H1 (cell line): ENCODE measurements at regions not wholly inside any gene's neighbourhood (a gene's known extent, or its start where the extent isn't known, plus 50 kb on each side); places are given as distances from the start of the nearest gene placed in this dataset.

ENCODE experiments used
- CTCF ChIA-PET: fragments of 300-600 bp; sonication (Branson Sonifier 250); formaldehyde crosslinking; loops from one replicate; lab custom pipeline; 2021; ENCODE audit not compliant: partially characterized antibody; lab: Charles Lee
- POLR2A ChIA-PET: fragments of 300-600 bp; sonication (Branson Sonifier 250); formaldehyde crosslinking; loops from one replicate; lab custom pipeline; 2021; ENCODE audit warnings: inconsistent platforms; ENCODE audit not compliant: partially characterized antibody; lab: Charles Lee
- DNase-seq, 2 experiments: peaks; one replicate each; pipeline versions ENCODE4 v3.0.0 to v3.0.0-alpha.2; 2010 to 2022; ENCODE audit warnings: low spot score in 2 of 2, low read depth in 1 of 2, mixed read lengths in 1 of 2
- FAIRE-seq: peaks from 2 replicates; lab custom pipeline; 2011; peaks lifted over from hg19 to GRCh38; lab: Jason Lieb, UNC
- H2AFZ ChIP-seq: 2 replicates; pipeline ENCODE4 v1.8.1; 2012; ENCODE audit warnings: low read length, inconsistent platforms
- H2AK5ac ChIP-seq: 2 replicates; pipeline ENCODE4 v1.6.1; 2013; ENCODE audit warnings: low read depth, low read length
- H2BK120ac ChIP-seq: replicated peaks from 2 replicates; pipeline ENCODE3; 2013; ENCODE audit warnings: low read depth, low read length, inconsistent platforms
- H2BK12ac ChIP-seq: 2 replicates; pipeline ENCODE4 v1.6.1; 2013; ENCODE audit warnings: low read depth, low read length
- H2BK15ac ChIP-seq: 2 replicates; pipeline ENCODE4 v1.6.1; 2013; ENCODE audit warnings: low read length
- H2BK20ac ChIP-seq: 2 replicates; pipeline ENCODE4 v1.6.1; 2013; ENCODE audit warnings: low read length
- H2BK5ac ChIP-seq: 2 replicates; pipeline ENCODE4 v1.6.1; 2013; ENCODE audit warnings: low read depth, low read length
- H3K14ac ChIP-seq: 2 replicates; pipeline ENCODE4 v1.6.1; 2013; ENCODE audit warnings: inconsistent platforms; ENCODE audit not compliant: insufficient read length
- H3K18ac ChIP-seq: 2 replicates; pipeline ENCODE4 v1.6.1; 2013; ENCODE audit warnings: low read length; ENCODE audit errors: extremely low read depth
- H3K23ac ChIP-seq: 2 replicates; pipeline ENCODE4 v1.6.1; 2013; ENCODE audit warnings: inconsistent platforms; ENCODE audit not compliant: insufficient read length
- H3K23me2 ChIP-seq: 2 replicates; pipeline ENCODE4 v1.6.1; 2013; ENCODE audit warnings: low read depth, low read length
- H3K27ac ChIP-seq: 2 replicates; pipeline ENCODE4 v1.6.1; 2011; ENCODE audit warnings: low read depth, low read length, inconsistent platforms
- H3K27me3 ChIP-seq, 4 experiments: replicated peaks in 1 of 4; 1 replicate in 1 of 4; 2 replicates in 3 of 4; pipeline versions ENCODE4 v1.6.1 to v1.8.1; 2011 to 2013; ENCODE audit warnings: low read length in 3 of 4, mild to moderate bottlenecking in 3 of 4, inconsistent platforms in 2 of 4, mixed read lengths in 2 of 4, moderate library complexity in 1 of 4; ENCODE audit not compliant: control insufficient read depth in 3 of 4, insufficient read depth in 3 of 4; ENCODE audit errors: extremely low read depth in 1 of 4
- H3K36me3 ChIP-seq, 4 experiments: 2 replicates each; pipeline versions ENCODE4 v1.6.1 to v1.8.1; 2011 to 2013; ENCODE audit warnings: mild to moderate bottlenecking in 4 of 4, low read length in 3 of 4, moderate library complexity in 2 of 4, control low read depth in 1 of 4, inconsistent platforms in 1 of 4; ENCODE audit not compliant: insufficient read depth in 4 of 4, control insufficient read depth in 2 of 4
- H3K4ac ChIP-seq: replicated peaks from 2 replicates; pipeline ENCODE3; 2013; ENCODE audit warnings: low read length, low read depth, mixed read lengths, inconsistent platforms; ENCODE audit not compliant: insufficient read length
- H3K4me1 ChIP-seq, 4 experiments: replicated peaks in 1 of 4; 1 replicate in 1 of 4; 2 replicates in 3 of 4; pipeline versions ENCODE4 v1.6.1 to v1.8.1; 2011 to 2013; ENCODE audit warnings: low read length in 3 of 4, inconsistent platforms in 2 of 4, mixed read lengths in 1 of 4; ENCODE audit not compliant: insufficient read depth in 4 of 4, control insufficient read depth in 3 of 4
- H3K4me2 ChIP-seq, 2 experiments: 2 replicates each; pipeline versions ENCODE4 v1.6.1 to v1.8.1; 2011 to 2013; ENCODE audit warnings: low read depth in 2 of 2, low read length in 2 of 2, control low read depth in 1 of 2, inconsistent platforms in 1 of 2, mild to moderate bottlenecking in 1 of 2; ENCODE audit not compliant: insufficient read depth in 1 of 2
- H3K4me3 ChIP-seq, 4 experiments: fragments of 200-600, 300-600 bp in 1 of 4; sonication (generic), shearing (Covaris generic), sonication (Bioruptor Twin) in 1 of 4; 2 replicates each; pipeline versions ENCODE4 v1.5.1 to v1.8.1; 2011 to 2016; ENCODE audit warnings: low read length in 4 of 4, low read depth in 3 of 4, control low read depth in 2 of 4, inconsistent platforms in 2 of 4, mild to moderate bottlenecking in 2 of 4, mixed read lengths in 1 of 4, moderate library complexity in 1 of 4; ENCODE audit not compliant: insufficient read depth in 2 of 4; ENCODE audit errors: extremely low read depth in 1 of 4
- H3K56ac ChIP-seq: replicated peaks from 2 replicates; pipeline ENCODE3; 2013; ENCODE audit warnings: low read depth, mild to moderate bottlenecking, mixed read lengths, low read length, inconsistent platforms; ENCODE audit not compliant: insufficient read length
- H3K79me1 ChIP-seq: 2 replicates; pipeline ENCODE4 v1.6.1; 2013; ENCODE audit warnings: low read depth, low read length, control low read depth
- H3K79me2 ChIP-seq, 2 experiments: 2 replicates each; pipeline versions ENCODE4 v1.6.1 to v1.8.1; 2012 to 2013; ENCODE audit warnings: low read length in 2 of 2, mild to moderate bottlenecking in 2 of 2, inconsistent platforms in 1 of 2; ENCODE audit not compliant: insufficient read depth in 2 of 2, control insufficient read depth in 1 of 2
- H3K9ac ChIP-seq, 4 experiments: replicated peaks in 1 of 4; 1 replicate in 1 of 4; 2 replicates in 3 of 4; pipeline versions ENCODE4 v1.6.1 to v1.8.1; 2011 to 2013; ENCODE audit warnings: low read depth in 3 of 4, low read length in 3 of 4, control low read depth in 2 of 4, mild to moderate bottlenecking in 2 of 4, moderate library complexity in 2 of 4, inconsistent platforms in 1 of 4; ENCODE audit errors: extremely low read depth in 1 of 4
- H3K9me3 ChIP-seq, 2 experiments: 2 replicates each; pipeline versions ENCODE4 v1.6.1 to v1.8.1; 2012 to 2013; ENCODE audit warnings: mild to moderate bottlenecking in 2 of 2, moderate library complexity in 2 of 2, control low read depth in 1 of 2, inconsistent platforms in 1 of 2, low read depth in 1 of 2, low read length in 1 of 2, mixed read lengths in 1 of 2; ENCODE audit not compliant: insufficient read depth in 2 of 2
- H4K20me1 ChIP-seq, 2 experiments: replicated peaks in 1 of 2; 2 replicates each; pipeline versions ENCODE3 to v1.8.1; 2011 to 2013; ENCODE audit warnings: inconsistent platforms in 2 of 2, low read length in 2 of 2, mild to moderate bottlenecking in 1 of 2; ENCODE audit not compliant: insufficient read depth in 2 of 2, control insufficient read depth in 1 of 2
- H4K5ac ChIP-seq: 2 replicates; pipeline ENCODE4 v1.6.1; 2013; ENCODE audit warnings: low read length, low read depth, mixed read lengths, inconsistent platforms; ENCODE audit not compliant: insufficient read length
- H4K8ac ChIP-seq: 2 replicates; pipeline ENCODE4 v1.8.0; 2013; ENCODE audit warnings: mild to moderate bottlenecking, moderate library complexity, low read length, inconsistent platforms; ENCODE audit not compliant: insufficient read depth; ENCODE audit errors: extremely low read depth
- H4K91ac ChIP-seq: replicated peaks from 2 replicates; pipeline ENCODE3; 2013; ENCODE audit warnings: low read length, mixed read lengths, inconsistent platforms; ENCODE audit not compliant: insufficient read length
- BCL11A ChIP-seq, 2 experiments: IDR thresholded peaks; one replicate each; pipeline ENCODE4 v1.6.1; 2011; ENCODE audit warnings: low read depth in 2 of 2, low read length in 2 of 2, mild to moderate bottlenecking in 2 of 2
- BRCA1 ChIP-seq: IDR thresholded peaks from 2 replicates; pipeline ENCODE4 v1.6.1; 2012; ENCODE audit warnings: low read depth, low read length, improper control_type of control experiment
- CTBP2 ChIP-seq: IDR thresholded peaks from 2 replicates; pipeline ENCODE4 v1.7.0; 2011; ENCODE audit warnings: borderline replicate concordance, mild to moderate bottlenecking, moderate library complexity, mixed read lengths, low read length; ENCODE audit not compliant: insufficient read depth, insufficient read length
- GTF2F1 ChIP-seq: IDR thresholded peaks from 2 replicates; pipeline ENCODE4 v1.6.1; 2012; ENCODE audit warnings: low read depth, low read length, improper control_type of control experiment, borderline replicate concordance
- KDM1A ChIP-seq: fragments of 200-600, 300-600 bp; sonication (generic); IDR thresholded peaks from 2 replicates; pipeline ENCODE4 v1.7.1; 2016; ENCODE audit warnings: mild to moderate bottlenecking, low read length, borderline replicate concordance
- NANOG ChIP-seq: IDR thresholded peaks from 2 replicates; pipeline ENCODE4 v1.6.1; 2011; ENCODE audit warnings: low read length, low read depth, mild to moderate bottlenecking, inconsistent platforms; ENCODE audit not compliant: insufficient read depth, poor library complexity, severe bottlenecking
- POLR2A ChIP-seq, 2 experiments: IDR thresholded peaks; 1 replicate in 1 of 2; 2 replicates in 1 of 2; pipeline ENCODE4 v1.6.1; 2011; ENCODE audit warnings: low read depth in 2 of 2, low read length in 2 of 2, mild to moderate bottlenecking in 2 of 2; ENCODE audit errors: control extremely low read depth in 1 of 2
- POLR2AphosphoS5 ChIP-seq: IDR thresholded peaks from 2 replicates; pipeline ENCODE4 v1.6.1; 2011; ENCODE audit warnings: low read depth, low read length
- SAP30 ChIP-seq: fragments of 300-600 bp; sonication (generic); IDR thresholded peaks from 2 replicates; pipeline ENCODE4 v1.7.1; 2012; ENCODE audit warnings: low read length, moderate library complexity, mild to moderate bottlenecking, inconsistent platforms; ENCODE audit not compliant: insufficient read depth, insufficient replicate concordance
- SP4 ChIP-seq: IDR thresholded peaks from 2 replicates; pipeline ENCODE4 v1.6.1; 2012; ENCODE audit warnings: low read length, inconsistent platforms
- ZNF274 ChIP-seq: IDR thresholded peaks from 2 replicates; pipeline ENCODE4 v1.7.0; 2012; ENCODE audit warnings: low read length, borderline replicate concordance; ENCODE audit errors: extremely low read depth
- WGBS, 2 experiments: shearing (Covaris generic) in 1 of 2; methylation state at CpG; one replicate each; pipeline versions ENCODE4 v1.1.6 to v1.1.7; 2013 to 2015; ENCODE audit warnings: low lambda C conversion rate in 2 of 2, mixed read lengths in 2 of 2, inconsistent platforms in 1 of 2, low coverage in 1 of 2, missing lambda C conversion rate in 1 of 2; ENCODE audit not compliant: insufficient replicate concordance in 2 of 2, insufficient coverage in 1 of 2, insufficient read length in 1 of 2; ENCODE audit errors: extremely low coverage in 1 of 2, missing lambda C conversion rate in 1 of 2; 5-methylcytosine and 5-hydroxymethylcytosine counted together
- TF ChIP-seq, protein P1 (sequence below): IDR thresholded peaks from 2 replicates; pipeline ENCODE4 v1.6.1; 2012; ENCODE audit warnings: inconsistent platforms

- H3K36me3 ChIP-seq = no peaks in the 10 kb centered on the region
- no peaks in the 10 kb centered on the region for H3K79me1 ChIP-seq
- H2BK20ac ChIP-seq = no peak overlapping the region
- no peaks in the 10 kb centered on the region for H3K79me2 ChIP-seq
- no peaks in the 10 kb centered on the region for H3K9me3 ChIP-seq
- FAIRE-seq = no peak
- no peaks in the 10 kb centered on the region for H4K20me1 ChIP-seq
- no peak overlapping the region for H3K56ac ChIP-seq
- TF ChIP-seq, protein P1, sequence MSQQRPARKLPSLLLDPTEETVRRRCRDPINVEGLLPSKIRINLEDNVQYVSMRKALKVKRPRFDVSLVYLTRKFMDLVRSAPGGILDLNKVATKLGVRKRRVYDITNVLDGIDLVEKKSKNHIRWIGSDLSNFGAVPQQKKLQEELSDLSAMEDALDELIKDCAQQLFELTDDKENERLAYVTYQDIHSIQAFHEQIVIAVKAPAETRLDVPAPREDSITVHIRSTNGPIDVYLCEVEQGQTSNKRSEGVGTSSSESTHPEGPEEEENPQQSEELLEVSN = no peak
- TF ChIP-seq SP4 (no peak), CTBP2 (no peak), POLR2A (IDR thresholded peaks at IDR 0.05; ENCODE audit: control extremely low read depth in 1 of 2, low read depth in 2 of 2, low read length in 2 of 2) (no peak), SAP30 (no peak), NANOG (no peak), KDM1A (no peak), BRCA1 (no peak), GTF2F1 (no peak), BCL11A (IDR thresholded peaks at IDR 0.05; ENCODE audit: low read depth in 2 of 2, low read length in 2 of 2) (no peak), POLR2AphosphoS5 (no peak), ZNF274 (no peak)
- 94% methylated on average over 1 of the region's 1 CpG; no CpG with 5 or more reads in 1 of the 2 experiments for WGBS, 2 experiments
- H3K4me2 ChIP-seq = no peak overlapping the region
- H3K23me2 ChIP-seq = no peaks in the 10 kb centered on the region
- H3K14ac ChIP-seq = no peak overlapping the region
- no peaks in the 10 kb centered on the region for H3K4me1 ChIP-seq
- ChIA-PET POLR2A (no interaction called here), CTCF (no interaction called here)
- H2BK15ac ChIP-seq = no peak overlapping the region
- no peak overlapping the region for H4K8ac ChIP-seq
- H3K18ac ChIP-seq = no peak overlapping the region
- H3K27me3 ChIP-seq = no peaks in the 10 kb centered on the region
- DNase-seq = no peak
- no peak overlapping the region for H3K9ac ChIP-seq
- H3K23ac ChIP-seq = no peak overlapping the region
- no peak overlapping the region for H2BK5ac ChIP-seq
- H2AFZ ChIP-seq = no peak overlapping the region
- no peak overlapping the region for H2BK120ac ChIP-seq
- H3K4ac ChIP-seq = no peak overlapping the region
- H4K91ac ChIP-seq = no peak overlapping the region
- no peak overlapping the region for H2AK5ac ChIP-seq
- H3K4me3 ChIP-seq = no peak overlapping the region
- no peak overlapping the region for H2BK12ac ChIP-seq
- no peak overlapping the region for H4K5ac ChIP-seq
- no peak overlapping the region for H3K27ac ChIP-seq
Measured at GRCh38 chr3:144655423-144655822, 683.8 kb downstream of the DIPK2A start.
